H9 (cell line): ENCODE measurements at regions not wholly inside any gene's neighbourhood (a gene's known extent, or its start where the extent isn't known, plus 50 kb on each side); places are given as distances from the start of the nearest gene placed in this dataset.
"Not testable (repeated sequence)": the region's sequence is repeated elsewhere in the genome, so short reads cannot be mapped to it uniquely, and the experiment has no call there.

Source experiments
- DNase-seq: peaks from one replicate; pipeline ENCODE4 v3.0.0-alpha.2; 2017
- H2AFZ ChIP-seq: one replicate; pipeline ENCODE4 v1.6.1; 2013; ENCODE audit warnings: mild to moderate bottlenecking, low read length, control low read depth, moderate library complexity
- H2AK5ac ChIP-seq: 2 replicates; pipeline ENCODE4 v1.6.1; 2013; ENCODE audit warnings: low read length, control low read depth, mixed read lengths; ENCODE audit not compliant: insufficient read length
- H2BK120ac ChIP-seq: one replicate; pipeline ENCODE4 v1.6.1; 2013; ENCODE audit warnings: low read depth, mild to moderate bottlenecking, low read length, control low read depth, inconsistent platforms; ENCODE audit not compliant: poor library complexity, severe bottlenecking
- H2BK12ac ChIP-seq: 2 replicates; pipeline ENCODE4 v1.6.1; 2013; ENCODE audit warnings: low read length, control low read depth, mixed read lengths, low read depth; ENCODE audit not compliant: insufficient read length
- H2BK15ac ChIP-seq: 2 replicates; pipeline ENCODE4 v1.6.1; 2013; ENCODE audit warnings: low read depth, low read length, control low read depth
- H2BK20ac ChIP-seq: one replicate; pipeline ENCODE4 v1.6.1; 2013; ENCODE audit warnings: low read depth, mild to moderate bottlenecking, low read length, control low read depth, inconsistent platforms; ENCODE audit not compliant: poor library complexity, severe bottlenecking
- H2BK5ac ChIP-seq: 2 replicates; pipeline ENCODE4 v1.6.1; 2013; ENCODE audit warnings: low read length, control low read depth, mixed read lengths; ENCODE audit not compliant: insufficient read length
- H3K14ac ChIP-seq: 2 replicates; pipeline ENCODE4 v1.6.1; 2013; ENCODE audit warnings: low read length, control low read depth; ENCODE audit not compliant: insufficient read depth
- H3K18ac ChIP-seq: 2 replicates; pipeline ENCODE4 v1.6.1; 2013; ENCODE audit warnings: low read depth, mild to moderate bottlenecking, mixed read lengths, low read length, control low read depth; ENCODE audit not compliant: insufficient read length
- H3K23ac ChIP-seq: 2 replicates; pipeline ENCODE4 v1.6.1; 2013; ENCODE audit warnings: low read length, control low read depth, mixed read lengths, low read depth; ENCODE audit not compliant: insufficient read length
- H3K23me2 ChIP-seq: 2 replicates; pipeline ENCODE4 v1.6.1; 2013; ENCODE audit warnings: low read depth, mild to moderate bottlenecking, mixed read lengths, low read length, control low read depth; ENCODE audit not compliant: insufficient read length, poor library complexity, severe bottlenecking
- H3K27ac ChIP-seq: 2 replicates; pipeline ENCODE4 v1.5.1; 2013; ENCODE audit warnings: low read length, control low read depth, mixed read lengths, low read depth; ENCODE audit not compliant: insufficient read length
- H3K27me3 ChIP-seq: 2 replicates; pipeline ENCODE4 v1.6.1; 2013; ENCODE audit warnings: low read length, control low read depth, inconsistent platforms; ENCODE audit not compliant: insufficient read depth
- H3K4ac ChIP-seq: 2 replicates; pipeline ENCODE4 v1.6.1; 2013; ENCODE audit warnings: low read depth, mild to moderate bottlenecking, control low read depth, inconsistent platforms, low read length, moderate library complexity
- H3K4me1 ChIP-seq: 2 replicates; pipeline ENCODE4 v1.6.1; 2013; ENCODE audit warnings: low read length, control low read depth, inconsistent platforms; ENCODE audit not compliant: insufficient read depth
- H3K4me2 ChIP-seq: 2 replicates; pipeline ENCODE4 v1.6.1; 2013; ENCODE audit warnings: low read length, control low read depth, mixed read lengths; ENCODE audit not compliant: insufficient read length, insufficient read depth
- H3K56ac ChIP-seq: 2 replicates; pipeline ENCODE4 v1.6.1; 2013; ENCODE audit warnings: low read depth, mild to moderate bottlenecking, mixed read lengths, low read length, control low read depth; ENCODE audit not compliant: insufficient read length
- H3K79me1 ChIP-seq: 2 replicates; pipeline ENCODE4 v1.6.1; 2013; ENCODE audit warnings: low read depth, mild to moderate bottlenecking, moderate library complexity, low read length, control low read depth, inconsistent platforms; ENCODE audit not compliant: insufficient read depth, poor library complexity, severe bottlenecking
- H3K79me2 ChIP-seq: 2 replicates; pipeline ENCODE4 v1.6.1; 2013; ENCODE audit warnings: low read length, control low read depth, inconsistent platforms; ENCODE audit not compliant: insufficient read depth
- H3K9ac ChIP-seq: 2 replicates; pipeline ENCODE4 v1.6.1; 2013; ENCODE audit warnings: low read length, control low read depth, mixed read lengths; ENCODE audit not compliant: insufficient read length; ENCODE audit errors: extremely low read depth
- H3K9me3 ChIP-seq: one replicate; pipeline ENCODE4 v1.6.1; 2013; ENCODE audit warnings: low read depth, low read length, inconsistent platforms; ENCODE audit not compliant: control insufficient read depth
- H3T11ph ChIP-seq: one replicate; pipeline ENCODE4 v1.6.1; 2013; ENCODE audit warnings: mild to moderate bottlenecking, low read length, control low read depth, inconsistent platforms
- H4K20me1 ChIP-seq: one replicate; pipeline ENCODE4 v1.6.1; 2013; ENCODE audit not compliant: control insufficient read depth, insufficient read length, insufficient read depth
- H4K5ac ChIP-seq: 2 replicates; pipeline ENCODE4 v1.6.1; 2013; ENCODE audit warnings: low read depth, mild to moderate bottlenecking, mixed read lengths, low read length, control low read depth; ENCODE audit not compliant: insufficient read length
- H4K8ac ChIP-seq: replicated peaks from 2 replicates; pipeline ENCODE4 v1.6.1; 2013; ENCODE audit warnings: low read length, control low read depth, mixed read lengths, low read depth; ENCODE audit not compliant: insufficient read length
- H4K91ac ChIP-seq: 2 replicates; pipeline ENCODE4 v1.6.1; 2013; ENCODE audit warnings: low read depth, mild to moderate bottlenecking, moderate library complexity, mixed read lengths, low read length, control low read depth; ENCODE audit not compliant: insufficient read length
- H3K27ac Mint-ChIP-seq, 3 experiments: 2 replicates in 2 of 3; 3 replicates in 1 of 3; pipeline ENCODE4 v1.8.0; 2020 to 2021; ENCODE audit warnings: mixed read lengths in 3 of 3, mild to moderate bottlenecking in 1 of 3, moderate library complexity in 1 of 3
- H3K27me3 Mint-ChIP-seq: 2 replicates; pipeline ENCODE4 v1.8.0; 2021; ENCODE audit warnings: low read depth, mild to moderate bottlenecking, moderate library complexity, mixed read lengths
- H3K36me3 Mint-ChIP-seq, 3 experiments: 2 replicates in 2 of 3; 3 replicates in 1 of 3; pipeline ENCODE4 v1.8.0; 2020 to 2021; ENCODE audit warnings: low read depth in 3 of 3, mixed read lengths in 3 of 3; ENCODE audit not compliant: insufficient read depth in 1 of 3
- H3K4me1 Mint-ChIP-seq, 2 experiments: 2 replicates each; pipeline ENCODE4 v1.8.0; 2020; ENCODE audit warnings: mixed read lengths in 2 of 2
- H3K4me3 Mint-ChIP-seq, 2 experiments: 2 replicates in 1 of 2; 3 replicates in 1 of 2; pipeline ENCODE4 v1.8.0; 2020 to 2021; ENCODE audit warnings: mild to moderate bottlenecking in 2 of 2, mixed read lengths in 2 of 2, moderate library complexity in 1 of 2
- H3K9me3 Mint-ChIP-seq, 2 experiments: 2 replicates in 1 of 2; 3 replicates in 1 of 2; pipeline ENCODE4 v1.8.0; 2020; ENCODE audit warnings: mild to moderate bottlenecking in 2 of 2, mixed read lengths in 2 of 2, moderate library complexity in 1 of 2
- WGBS: extraction: QIAGEN DNeasy Blood & Tissue Kit; methylation state at CpG from one replicate; pipeline ENCODE4 v1.1.7; 2013; ENCODE audit warnings: missing lambda C conversion rate, low lambda C conversion rate, mixed read lengths; ENCODE audit not compliant: insufficient read length; ENCODE audit errors: extremely low coverage; 5-methylcytosine and 5-hydroxymethylcytosine counted together

DNA sequence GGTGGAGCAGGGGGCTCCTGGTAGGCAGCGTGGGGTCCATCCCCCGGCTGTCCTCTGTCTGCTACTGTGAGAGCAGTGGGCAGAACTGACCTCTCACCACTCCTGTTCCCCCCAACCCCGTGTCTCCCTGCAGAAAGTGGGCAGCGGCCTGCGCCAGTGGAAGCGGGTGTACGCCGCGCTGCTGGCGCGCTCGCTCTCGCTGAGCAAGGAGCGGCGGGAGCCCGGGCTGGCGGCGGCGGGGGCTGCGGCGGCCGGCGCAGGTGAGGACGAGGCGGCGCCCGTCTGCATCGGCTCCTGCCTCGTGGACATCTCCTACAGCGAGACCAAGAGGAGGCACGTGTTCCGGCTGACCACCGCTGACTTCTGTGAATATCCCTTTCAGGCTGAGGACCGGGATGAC is 108.1 kb downstream of the ZNF267 start:
- H3K23me2 ChIP-seq, H2BK15ac ChIP-seq, H2BK5ac ChIP-seq, H2AFZ ChIP-seq, H2BK20ac ChIP-seq, H3K23ac ChIP-seq, H3K4me2 ChIP-seq, H3K27ac ChIP-seq, H3K56ac ChIP-seq, H2AK5ac ChIP-seq, H3K4ac ChIP-seq, H3K27ac Mint-ChIP-seq, H3K4me3 Mint-ChIP-seq, H3K79me1 ChIP-seq, H2BK12ac ChIP-seq, H3K4me1 Mint-ChIP-seq, H3K18ac ChIP-seq, H3K9ac ChIP-seq, DNase-seq, H4K8ac ChIP-seq, H3K27me3 ChIP-seq, H3K4me1 ChIP-seq, H4K20me1 ChIP-seq, H4K5ac ChIP-seq, H3K36me3 Mint-ChIP-seq, H3K27me3 Mint-ChIP-seq, H3K79me2 ChIP-seq, H3K9me3 ChIP-seq, H3K14ac ChIP-seq, H3T11ph ChIP-seq, H4K91ac ChIP-seq, H2BK120ac ChIP-seq: not testable (repeated sequence)
- no CpG with 5 or more reads among the region's 34 CpGs for WGBS
- peaks cover 31 to 39% of the 10 kb centered on the region in 2 experiments for H3K9me3 Mint-ChIP-seq

DNA sequence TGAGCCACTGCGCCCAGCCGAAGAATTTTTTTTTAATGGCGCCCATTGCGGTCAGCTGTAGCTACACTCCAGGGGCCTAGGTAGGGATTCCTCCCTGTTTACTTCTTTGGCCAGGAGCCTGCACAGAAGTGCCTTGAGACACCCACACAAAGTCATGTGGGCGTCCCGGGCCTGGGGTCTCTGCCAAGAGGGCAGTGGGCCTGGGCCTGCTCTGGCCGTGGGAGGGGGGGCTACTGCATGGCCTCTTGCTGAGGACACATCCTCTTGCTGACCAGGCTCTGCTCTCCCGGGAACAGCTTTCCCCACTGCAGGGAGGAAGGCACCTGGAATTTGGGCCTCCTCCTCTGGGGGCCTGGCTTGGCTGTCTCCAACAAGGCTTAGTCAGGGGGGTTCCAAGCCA is 109.4 kb downstream of the ZNF267 start:
- H4K91ac ChIP-seq, H3K9me3 ChIP-seq, H2BK15ac ChIP-seq, H3K79me1 ChIP-seq, H3K27me3 ChIP-seq, H3K27ac ChIP-seq, H3T11ph ChIP-seq, H2AK5ac ChIP-seq, H3K4me3 Mint-ChIP-seq, H3K27ac Mint-ChIP-seq, H2BK12ac ChIP-seq, H4K5ac ChIP-seq, H2BK20ac ChIP-seq, H3K36me3 Mint-ChIP-seq, H3K9ac ChIP-seq, H2BK5ac ChIP-seq, H3K4me1 Mint-ChIP-seq, H3K14ac ChIP-seq, H2BK120ac ChIP-seq, H3K4ac ChIP-seq, H3K4me1 ChIP-seq, H3K18ac ChIP-seq, H3K79me2 ChIP-seq, H3K56ac ChIP-seq, DNase-seq, H4K8ac ChIP-seq, H3K23me2 ChIP-seq, H2AFZ ChIP-seq, H3K23ac ChIP-seq, H3K27me3 Mint-ChIP-seq, H4K20me1 ChIP-seq, H3K4me2 ChIP-seq: not testable (repeated sequence)
- no CpG with 5 or more reads among the region's 8 CpGs for WGBS
- H3K9me3 Mint-ChIP-seq = peaks cover 32 to 40% of the 10 kb centered on the region in 2 experiments
